GM23248 (cell line): ENCODE measurements at regions not wholly inside any gene's neighbourhood (a gene's known extent, or its start where the extent isn't known, plus 50 kb on each side); places are given as distances from the start of the nearest gene placed in this dataset.

ENCODE experiments used
- EZH2 ChIP-seq: fragments of 200-600 bp; sonication (generic); IDR thresholded peaks from 2 replicates; pipeline ENCODE4 v1.6.1; 2018; ENCODE audit warnings: antibody characterized with exemption, mild to moderate bottlenecking; ENCODE audit not compliant: insufficient read depth, poor library complexity, severe bottlenecking
- EZH2phosphoT487 ChIP-seq: fragments of 200-600 bp; sonication (generic); IDR thresholded peaks from 2 replicates; pipeline ENCODE4 v1.6.1; 2018; ENCODE audit warnings: antibody characterized with exemption, moderate library complexity, mild to moderate bottlenecking, low read depth; ENCODE audit not compliant: insufficient read depth

DNA sequence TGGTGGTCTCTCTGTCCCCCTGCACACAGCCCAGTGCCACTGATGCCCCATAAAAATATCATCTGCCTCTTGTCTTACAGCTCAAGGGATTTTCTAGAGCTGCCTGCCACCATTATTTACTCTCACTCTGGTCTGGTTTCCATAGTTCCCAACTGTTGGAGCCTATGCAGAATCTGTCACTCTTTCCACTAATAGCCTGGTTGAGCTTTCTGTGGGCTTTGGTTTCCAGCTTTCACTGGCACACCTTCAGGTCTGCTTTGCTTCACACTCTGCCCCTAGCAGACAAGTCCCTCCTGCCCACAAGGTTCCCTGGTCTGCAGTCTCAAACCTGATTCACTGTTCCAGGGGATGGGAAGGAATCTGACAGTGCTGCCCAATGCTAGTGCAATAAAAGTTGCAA, 103.0 kb upstream of the FTMT start:
- no peak for TF ChIP-seq EZH2
- no peak for TF ChIP-seq EZH2phosphoT487
